IPS-20b (cell line): ENCODE measurements at regions not wholly inside any gene's neighbourhood (a gene's known extent, or its start where the extent isn't known, plus 50 kb on each side); places are given as distances from the start of the nearest gene placed in this dataset.
"Not testable (repeated sequence)": the region's sequence is repeated elsewhere in the genome, so short reads cannot be mapped to it uniquely, and the experiment has no call there.

Source experiments
- H3K27ac ChIP-seq: one replicate; pipeline ENCODE4 v1.5.1; 2013; ENCODE audit warnings: low read length
- H3K27me3 ChIP-seq: 2 replicates; pipeline ENCODE4 v1.6.1; 2013; ENCODE audit warnings: mild to moderate bottlenecking, low read length, inconsistent platforms; ENCODE audit not compliant: insufficient read depth
- H3K36me3 ChIP-seq: 2 replicates; pipeline ENCODE4 v1.6.1; 2013; ENCODE audit warnings: low read depth, mild to moderate bottlenecking, inconsistent platforms, low read length, moderate library complexity; ENCODE audit not compliant: insufficient read depth
- H3K4me1 ChIP-seq: 2 replicates; pipeline ENCODE4 v1.6.1; 2013; ENCODE audit warnings: mild to moderate bottlenecking, control low read depth, inconsistent platforms, low read length, moderate library complexity; ENCODE audit not compliant: insufficient read depth
- H3K4me3 ChIP-seq: 2 replicates; pipeline ENCODE4 v1.5.1; 2013; ENCODE audit warnings: mild to moderate bottlenecking, low read length, inconsistent platforms
- H3K9ac ChIP-seq: 2 replicates; pipeline ENCODE4 v1.6.1; 2013; ENCODE audit warnings: low read depth, mild to moderate bottlenecking, inconsistent platforms, low read length, moderate library complexity
- H3K9me3 ChIP-seq: 2 replicates; pipeline ENCODE4 v1.6.1; 2013; ENCODE audit warnings: mild to moderate bottlenecking, low read depth, low read length, inconsistent platforms; ENCODE audit not compliant: insufficient read depth

DNA sequence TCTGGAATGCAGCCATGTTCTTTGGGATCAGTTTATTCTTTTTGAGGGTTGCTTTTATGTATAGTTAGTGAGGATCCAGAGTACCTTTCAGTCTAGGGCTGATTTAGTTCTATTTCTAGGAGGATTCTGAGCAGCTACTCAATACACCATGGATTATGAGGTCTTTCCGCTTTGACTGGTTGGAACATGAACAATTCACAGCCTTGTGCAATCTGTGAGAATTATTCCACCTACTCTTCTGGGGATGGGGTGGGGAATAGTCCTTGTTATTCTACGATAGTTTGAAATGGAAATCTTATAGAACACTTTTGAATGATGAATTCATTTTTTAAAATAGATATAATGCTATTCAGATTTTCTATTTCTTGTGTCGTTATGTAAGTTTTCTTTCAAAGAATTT, 212.3 kb upstream of the ARRDC3 start:
- H3K27ac ChIP-seq: no peak overlapping the region
- no peak overlapping the region for H3K9ac ChIP-seq
- no peaks in the 10 kb centered on the region for H3K4me1 ChIP-seq
- no peaks in the 10 kb centered on the region for H3K27me3 ChIP-seq
- peaks cover 51% of the 10 kb centered on the region for H3K9me3 ChIP-seq
- no peaks in the 10 kb centered on the region for H3K36me3 ChIP-seq
- no peak overlapping the region for H3K4me3 ChIP-seq

DNA sequence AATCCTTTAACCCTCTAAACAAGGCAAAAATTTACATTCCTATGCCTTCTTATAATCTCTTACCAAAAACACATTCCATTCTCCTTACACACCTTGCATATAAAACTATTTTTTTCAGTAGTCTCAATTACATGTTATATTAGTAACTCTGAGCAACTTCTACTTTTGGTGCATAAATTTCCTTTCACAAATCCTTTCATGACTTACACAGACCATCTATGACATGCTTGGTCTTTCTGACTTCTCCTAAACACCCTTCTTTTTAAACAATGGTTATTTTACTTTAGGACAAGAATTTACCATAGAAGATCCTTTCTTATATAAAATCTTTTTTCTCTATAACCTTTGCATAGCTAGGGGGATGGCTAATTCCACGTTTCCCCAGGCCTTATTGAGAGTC, 208.0 kb upstream of the ARRDC3 start:
- no peak overlapping the region for H3K4me3 ChIP-seq
- no peak overlapping the region for H3K9ac ChIP-seq
- no peak overlapping the region for H3K27ac ChIP-seq
- H3K4me1 ChIP-seq: no peaks in the 10 kb centered on the region
- H3K27me3 ChIP-seq: no peaks in the 10 kb centered on the region
- peaks cover 80% of the 10 kb centered on the region for H3K9me3 ChIP-seq
- no peaks in the 10 kb centered on the region for H3K36me3 ChIP-seq

DNA sequence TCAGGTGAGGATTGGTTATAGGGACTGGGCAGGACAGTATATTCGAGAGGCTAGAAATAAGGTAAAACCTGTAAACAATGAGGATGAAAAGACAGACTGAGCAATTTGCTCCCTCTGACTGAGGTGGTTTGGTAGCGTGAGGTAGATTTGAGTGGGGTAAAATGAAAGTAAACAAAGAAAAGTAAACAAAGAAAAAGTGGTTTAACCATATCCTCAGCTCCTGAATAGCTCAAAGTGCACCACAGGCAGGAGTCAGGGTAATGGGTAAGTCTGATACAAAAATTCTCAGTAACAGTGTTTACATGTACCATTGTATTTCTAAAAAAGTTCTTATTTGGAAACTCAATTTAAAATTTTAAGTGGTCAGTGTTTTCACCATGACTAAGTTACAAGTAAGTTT, 203.1 kb upstream of the ARRDC3 start:
- Histone ChIP-seq H3K27me3 (no peaks in the 10 kb centered on the region), H3K36me3 (no peaks in the 10 kb centered on the region)

DNA sequence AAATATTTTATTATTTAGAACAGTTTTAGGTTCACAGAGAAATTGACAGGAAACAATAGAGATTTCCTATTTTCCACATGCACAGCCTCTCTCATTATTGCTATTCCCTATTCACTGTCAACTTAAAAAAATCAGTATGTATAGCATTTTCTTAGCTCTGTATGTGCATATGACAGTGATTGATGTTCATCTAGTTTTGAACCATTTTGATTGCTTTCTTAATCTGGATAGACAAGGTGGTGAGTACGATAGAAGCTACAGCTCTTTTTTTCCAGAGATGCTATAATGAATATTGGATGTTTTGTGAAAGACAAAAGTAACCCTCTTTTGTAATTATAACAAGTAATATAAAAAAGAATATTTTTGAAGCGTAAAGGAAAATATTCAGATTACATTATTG, 201.2 kb upstream of the ARRDC3 start:
- Histone ChIP-seq H3K9ac (no peak overlapping the region), H3K27ac (no peak overlapping the region), H3K36me3 (no peaks in the 10 kb centered on the region), H3K27me3 (no peaks in the 10 kb centered on the region), H3K9me3 (peaks cover 22% of the 10 kb centered on the region), H3K4me3 (no peak overlapping the region), H3K4me1 (no peaks in the 10 kb centered on the region)

More for the DNA sequence above, 203.1 kb upstream of the ARRDC3 start:
- Histone ChIP-seq H3K27ac (no peak overlapping the region), H3K9me3 (peaks cover 41% of the 10 kb centered on the region), H3K4me1 (no peaks in the 10 kb centered on the region), H3K9ac (no peak overlapping the region), H3K4me3 (no peak overlapping the region)

DNA sequence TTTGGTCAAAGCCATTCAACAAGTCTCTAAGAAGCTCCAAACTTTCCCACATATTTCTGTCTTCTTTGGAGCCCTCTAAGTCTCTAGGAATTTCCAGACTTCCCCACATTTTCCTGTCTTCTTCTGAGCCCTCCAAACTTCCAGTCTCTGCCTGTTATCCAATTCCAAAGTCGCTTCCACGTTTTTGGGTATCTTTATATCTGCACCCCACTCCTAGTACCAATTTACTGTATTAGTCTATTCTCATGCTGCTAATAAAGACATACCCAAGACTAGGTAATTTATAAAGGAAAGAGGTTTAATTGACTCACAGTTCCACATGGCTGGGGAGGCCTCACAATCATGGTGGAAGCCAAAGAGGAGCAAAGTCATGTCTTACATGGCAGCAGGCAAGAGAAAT, 182.9 kb upstream of the ARRDC3 start:
- H3K4me3 ChIP-seq, H3K9ac ChIP-seq, H3K4me1 ChIP-seq, H3K27ac ChIP-seq, H3K36me3 ChIP-seq, H3K27me3 ChIP-seq: not testable (repeated sequence)
- H3K9me3 ChIP-seq: peaks cover 20% of the 10 kb centered on the region; the same call in 1 of the 2 replicates

DNA sequence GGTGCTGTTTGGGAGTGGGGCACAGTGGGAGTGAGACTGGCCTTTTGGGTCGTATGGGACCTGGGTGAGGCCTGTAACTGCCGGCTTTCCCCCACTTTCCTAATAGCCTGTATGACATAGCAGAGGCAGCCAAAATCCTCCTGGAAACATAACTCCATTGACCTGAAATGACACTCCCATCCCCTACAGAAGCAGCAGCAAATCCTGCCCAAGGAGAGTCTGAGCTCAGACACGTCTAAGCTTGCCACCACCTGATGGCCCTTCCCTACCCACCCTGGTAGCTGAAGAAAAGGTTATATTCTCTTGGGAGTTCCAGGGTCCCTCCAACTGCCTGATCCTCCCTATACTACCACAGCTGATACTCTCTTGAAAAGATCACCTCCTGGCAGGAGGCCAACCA, 179.8 kb upstream of the ARRDC3 start:
- Histone ChIP-seq H3K9me3 (peaks cover 20% of the 10 kb centered on the region; the same call in 1 of the 2 replicates), H3K4me1 (no peaks in the 10 kb centered on the region), H3K27me3 (no peaks in the 10 kb centered on the region), H3K27ac (no peak overlapping the region), H3K9ac (no peak overlapping the region), H3K36me3 (no peaks in the 10 kb centered on the region), H3K4me3 (no peak overlapping the region)

DNA sequence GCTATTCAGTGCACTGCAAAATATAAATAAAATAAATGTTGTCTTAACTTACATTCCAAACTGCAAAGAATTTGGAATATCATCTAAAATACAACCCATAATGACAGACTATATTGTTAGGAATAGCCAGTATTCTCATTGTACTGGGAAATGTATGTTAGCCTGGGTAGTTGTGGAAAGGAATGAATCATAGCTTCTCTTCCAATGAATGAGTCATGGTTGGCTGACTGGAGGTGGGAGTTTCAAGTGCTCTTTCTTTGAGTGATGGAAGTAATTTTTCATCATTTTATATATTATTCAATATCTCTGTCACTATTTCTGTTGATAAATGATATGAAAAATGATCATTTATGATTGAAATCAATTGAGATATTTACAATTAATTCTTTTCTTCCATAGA, 158.6 kb upstream of the ARRDC3 start:
- no peak overlapping the region for H3K4me3 ChIP-seq

DNA sequence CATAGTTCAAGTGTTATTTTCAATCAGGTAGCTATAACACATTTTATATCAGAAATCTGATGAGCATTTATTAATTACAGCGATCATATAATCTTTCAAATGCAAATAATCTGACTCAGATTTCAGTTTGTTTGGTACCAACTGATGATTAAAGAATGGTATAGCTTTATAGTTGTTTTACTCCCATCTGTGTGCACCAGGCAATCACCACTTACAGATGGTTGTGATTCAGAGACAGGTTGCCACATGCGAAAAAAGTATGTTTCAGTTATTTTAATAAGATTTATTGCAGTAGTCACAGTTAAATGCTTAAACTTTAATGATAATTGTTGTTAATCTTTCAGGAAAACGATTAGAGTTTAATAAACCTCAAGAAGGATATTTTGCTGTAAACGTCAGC, 155.1 kb upstream of the ARRDC3 start:
- H3K4me3 ChIP-seq: no peak overlapping the region
- no peaks in the 10 kb centered on the region for H3K4me1 ChIP-seq
- no peak overlapping the region for H3K9ac ChIP-seq
- H3K27ac ChIP-seq: no peak overlapping the region
- no peaks in the 10 kb centered on the region for H3K9me3 ChIP-seq
- H3K36me3 ChIP-seq: no peaks in the 10 kb centered on the region
- H3K27me3 ChIP-seq: no peaks in the 10 kb centered on the region

More for the DNA sequence above, 158.6 kb upstream of the ARRDC3 start:
- no peak overlapping the region for H3K27ac ChIP-seq
- H3K9me3 ChIP-seq: no peaks in the 10 kb centered on the region
- no peaks in the 10 kb centered on the region for H3K27me3 ChIP-seq
- no peaks in the 10 kb centered on the region for H3K4me1 ChIP-seq
- no peak overlapping the region for H3K9ac ChIP-seq
- no peaks in the 10 kb centered on the region for H3K36me3 ChIP-seq

DNA sequence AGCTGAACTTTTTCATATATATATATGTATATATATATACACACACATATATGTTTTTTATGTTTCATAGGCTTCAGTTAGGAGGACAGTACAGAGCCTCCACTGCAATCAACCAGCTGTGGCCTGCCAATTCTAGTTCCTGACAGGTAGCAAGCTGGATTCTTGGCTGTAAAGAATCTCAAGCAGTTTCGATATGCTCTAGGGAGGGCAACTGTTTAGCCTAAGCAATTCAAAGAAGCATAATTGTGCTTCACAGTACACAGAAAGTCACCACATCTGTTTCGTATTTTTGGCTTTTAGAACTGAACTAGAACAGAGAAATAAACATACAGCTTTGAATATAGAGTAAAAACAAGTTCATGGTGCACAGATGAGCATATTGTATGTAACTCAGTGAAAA, 152.4 kb upstream of the ARRDC3 start:
- Histone ChIP-seq H3K27ac (no peak overlapping the region), H3K4me3 (no peak overlapping the region), H3K27me3 (no peaks in the 10 kb centered on the region), H3K9me3 (no peaks in the 10 kb centered on the region), H3K36me3 (no peaks in the 10 kb centered on the region), H3K4me1 (no peaks in the 10 kb centered on the region), H3K9ac (no peak overlapping the region)

DNA sequence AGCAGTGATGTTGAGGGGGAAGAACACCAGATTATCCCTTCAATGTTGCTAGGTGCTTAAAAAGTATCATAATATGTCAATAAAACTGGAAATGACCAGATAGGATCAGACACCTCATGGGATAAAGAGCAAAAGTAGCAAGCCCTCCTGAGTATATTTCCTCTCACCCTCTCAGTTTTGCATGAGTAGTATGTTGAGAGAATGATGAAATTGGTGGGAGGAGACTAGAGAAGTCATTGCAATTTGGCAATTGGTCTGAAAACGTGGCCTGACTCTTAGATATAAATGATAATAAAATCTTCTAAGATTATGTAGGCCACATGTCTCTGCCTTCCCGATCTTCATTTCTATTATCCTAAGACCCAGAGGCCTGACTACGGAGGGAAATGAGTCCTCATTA, 151.2 kb upstream of the ARRDC3 start:
- H3K27ac ChIP-seq: no peak overlapping the region
- H3K36me3 ChIP-seq: no peaks in the 10 kb centered on the region
- no peak overlapping the region for H3K4me3 ChIP-seq
- H3K9me3 ChIP-seq: no peaks in the 10 kb centered on the region; the same call in 1 of the 2 replicates
- no peak overlapping the region for H3K9ac ChIP-seq
- no peaks in the 10 kb centered on the region for H3K27me3 ChIP-seq
- H3K4me1 ChIP-seq: no peaks in the 10 kb centered on the region

DNA sequence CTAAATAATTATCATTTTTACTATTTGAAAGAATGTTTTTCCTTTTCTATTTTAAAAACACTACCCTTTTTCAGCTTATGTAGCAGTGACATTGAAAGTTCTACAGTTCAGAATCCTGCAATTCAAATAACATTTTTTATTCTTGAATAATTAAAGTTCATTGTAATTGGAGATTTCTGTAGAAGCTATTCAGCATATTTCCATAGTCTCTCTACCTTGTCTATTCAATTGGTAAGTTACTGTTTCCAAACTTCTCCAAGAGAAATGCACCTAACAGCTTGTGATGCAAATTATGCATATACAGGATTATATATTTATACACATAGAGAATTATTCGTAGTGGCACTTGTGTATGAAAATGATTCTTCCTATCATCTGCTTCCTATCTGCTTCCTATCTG, 149.7 kb upstream of the ARRDC3 start:
- Histone ChIP-seq H3K9me3 (no peaks in the 10 kb centered on the region; the same call in 1 of the 2 replicates), H3K27me3 (no peaks in the 10 kb centered on the region), H3K36me3 (no peaks in the 10 kb centered on the region), H3K4me1 (no peaks in the 10 kb centered on the region), H3K9ac (no peak overlapping the region), H3K4me3 (no peak overlapping the region), H3K27ac (no peak overlapping the region)

DNA sequence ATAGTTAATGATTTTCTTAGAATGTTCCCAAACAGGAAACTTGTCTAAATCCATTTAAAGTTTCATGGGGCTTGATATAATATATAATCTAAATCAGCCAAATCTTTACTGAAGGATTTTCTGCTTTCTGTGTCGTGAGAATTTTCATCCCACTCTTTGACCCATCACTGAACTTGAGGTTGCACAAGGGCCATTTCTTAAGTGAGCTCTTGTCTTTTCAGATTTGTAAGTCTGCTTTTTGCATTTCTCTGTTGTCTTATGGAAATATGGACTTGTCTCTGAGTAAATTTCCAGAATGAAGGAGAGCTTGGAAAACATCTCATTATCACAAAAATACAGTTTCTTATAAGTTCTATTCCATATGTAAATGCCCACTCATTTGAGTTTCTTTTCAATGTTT, 149.2 kb upstream of the ARRDC3 start:
- Histone ChIP-seq H3K9me3 (no peaks in the 10 kb centered on the region; the same call in 1 of the 2 replicates), H3K9ac (no peak overlapping the region), H3K4me1 (no peaks in the 10 kb centered on the region), H3K27ac (no peak overlapping the region), H3K4me3 (no peak overlapping the region), H3K27me3 (no peaks in the 10 kb centered on the region), H3K36me3 (no peaks in the 10 kb centered on the region)

DNA sequence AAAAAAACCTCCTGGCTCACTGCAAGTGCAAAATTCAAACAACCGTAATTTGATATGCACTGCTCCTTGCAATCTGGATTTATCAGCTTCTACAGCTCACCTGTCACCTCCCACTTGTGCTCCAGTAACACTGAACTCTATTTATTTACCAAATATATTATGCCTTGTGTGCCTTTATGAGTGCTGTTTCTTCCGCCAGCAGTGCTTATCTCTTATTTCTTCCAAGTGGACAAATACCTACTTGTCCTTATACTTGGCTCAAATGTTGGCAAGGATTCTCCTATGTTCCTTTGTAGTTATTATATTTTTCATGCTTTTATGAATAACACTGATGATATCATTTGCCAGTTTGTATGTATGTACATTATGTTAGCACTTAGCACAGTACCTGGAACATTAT, 145.7 kb upstream of the ARRDC3 start:
- H3K4me1 ChIP-seq: no peaks in the 10 kb centered on the region
- no peak overlapping the region for H3K9ac ChIP-seq
- no peaks in the 10 kb centered on the region for H3K27me3 ChIP-seq

More for the DNA sequence above, 145.7 kb upstream of the ARRDC3 start:
- no peaks in the 10 kb centered on the region; the same call in 1 of the 2 replicates for H3K9me3 ChIP-seq
- no peaks in the 10 kb centered on the region for H3K36me3 ChIP-seq
- no peak overlapping the region for H3K4me3 ChIP-seq
- no peak overlapping the region for H3K27ac ChIP-seq
